Left ventricle myocardium superior (tissue), 1 donor: ENCODE measurements at regions not wholly inside any gene's neighbourhood (a gene's known extent, or its start where the extent isn't known, plus 50 kb on each side); places are given as distances from the start of the nearest gene placed in this dataset.
"Not testable (repeated sequence)": the region's sequence is repeated elsewhere in the genome, so short reads cannot be mapped to it uniquely, and the experiment has no call there.

Source experiments
- ATAC-seq: fragments of 200-7000 bp; cut with Tn5 transposase; one replicate; pipeline ENCODE4 v1.9.1; 2020; ENCODE audit warnings: mild to moderate bottlenecking, moderate library complexity
- DNase-seq: peaks from one replicate; pipeline ENCODE4 v3.0.0-alpha.2; 2020
- intact Hi-C: fragments of 100-400 bp; cut with micrococcal nuclease; formaldehyde crosslinking; loops from one replicate; pipeline ENCODE4 v1.11.0; 2022
- donor health status: DM: no; HTN: yes; CAD: no; lungs with severe emphysema.

- DNase-seq (no peak), ATAC-seq (no peak)
- intact Hi-C loops = no loop called here
Measured at GRCh38 chrX:42385730-42386129, 392.2 kb downstream of the PPP1R2C start.

GRCh38 chrX:42384956-42385355 is 393.0 kb downstream of the PPP1R2C start:
- ATAC-seq = no peak
- DNase-seq = no peak
- intact Hi-C loops = no loop called here

- no peak for DNase-seq
- no peak for ATAC-seq
- intact Hi-C loops = no loop called here
Measured at GRCh38 chrX:42378857-42379256, 399.1 kb downstream of the PPP1R2C start.

GRCh38 chrX:42375086-42375485 is 402.9 kb downstream of the PPP1R2C start:
- no peak for DNase-seq
- intact Hi-C loops = no loop called here
- ATAC-seq = no peak

GRCh38 chrX:42366181-42366580 is 411.8 kb downstream of the PPP1R2C start:
- ATAC-seq = no peak
- no peak for DNase-seq
- intact Hi-C loops = no loop called here

DNA sequence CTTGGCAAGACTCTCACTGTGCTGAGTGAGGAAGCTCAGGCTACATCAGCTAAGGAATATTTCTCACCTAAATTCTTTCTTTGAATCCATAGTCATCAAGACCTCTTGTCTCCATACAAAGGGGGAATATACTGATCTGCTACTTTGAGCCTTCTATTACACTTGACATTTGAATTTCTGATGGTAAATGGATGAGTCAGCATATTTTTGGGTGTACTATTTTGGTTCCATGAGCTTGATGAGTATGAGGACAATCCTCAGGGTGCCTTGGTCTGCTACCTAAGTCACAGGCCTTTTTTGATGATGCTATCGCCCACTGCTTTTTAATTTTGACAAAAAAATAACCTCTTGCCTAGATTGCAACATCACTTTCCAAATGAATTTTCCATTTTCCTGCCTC is 415.7 kb downstream of the PPP1R2C start:
- intact Hi-C loops = no loop called here
- ATAC-seq (no peak), DNase-seq (no peak)

- ATAC-seq, intact Hi-C loops, DNase-seq: not testable (repeated sequence)
Measured at GRCh38 chrX:42342981-42343380, 419.6 kb upstream of the CASK start.
